Fibroblast of pulmonary artery (primary cell): ENCODE measurements at regions not wholly inside any gene's neighbourhood (a gene's known extent, or its start where the extent isn't known, plus 50 kb on each side); places are given as distances from the start of the nearest gene placed in this dataset.

ENCODE experiments used
- DNase-seq: peaks from one replicate; pipeline ENCODE4 v3.0.0-alpha.2; 2010; ENCODE audit warnings: low read depth
- H3K4me3 ChIP-seq: replicated peaks from 2 replicates; pipeline ENCODE4 v1.5.1; 2011; ENCODE audit warnings: low read depth, mild to moderate bottlenecking, control low read depth, low read length, moderate library complexity
- CTCF ChIP-seq: IDR thresholded peaks from 2 replicates; pipeline ENCODE4 v1.5.1; 2011; ENCODE audit warnings: mild to moderate bottlenecking, control low read depth, low read length, inconsistent platforms; ENCODE audit errors: missing control alignments

- no peak for DNase-seq
- no peak overlapping the region for H3K4me3 ChIP-seq
- TF ChIP-seq CTCF: no peak
These were observed 68.9 kb downstream of the FSCB start for GRCh38 chr14:44438221-44438620.

GRCh38 chr14:44436458-44436857 lies 70.6 kb downstream of the FSCB start:
- DNase-seq: no peak
- TF ChIP-seq CTCF: no peak
- H3K4me3 ChIP-seq: no peak overlapping the region

- no peak for TF ChIP-seq CTCF
- H3K4me3 ChIP-seq: no peak overlapping the region
- no peak for DNase-seq
These were observed 78.7 kb downstream of the FSCB start for GRCh38 chr14:44428231-44428945.

GRCh38 chr14:44422699-44423098 lies 84.4 kb downstream of the FSCB start:
- no peak for TF ChIP-seq CTCF

DNA sequence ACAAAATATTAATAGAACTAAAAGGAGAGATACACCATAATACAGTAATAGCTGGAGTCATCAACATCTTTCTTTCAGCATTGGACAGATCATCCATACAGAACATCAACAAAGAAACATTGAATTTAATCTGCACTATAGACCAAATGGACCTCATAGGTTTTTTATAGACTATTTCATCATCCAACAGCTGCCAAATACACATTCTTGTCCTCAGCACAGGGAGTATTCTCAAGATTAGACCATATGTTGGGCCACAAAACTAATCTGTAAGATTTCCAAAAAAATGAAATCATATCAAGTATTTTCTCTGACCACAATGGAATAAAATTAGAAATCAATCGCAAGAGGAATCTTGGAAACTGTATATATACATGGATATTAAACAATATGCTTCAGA lies 86.9 kb downstream of the FSCB start:
- DNase-seq: peak; percentile 26
- no peak overlapping the region for H3K4me3 ChIP-seq
- TF ChIP-seq CTCF: no peak

More at GRCh38 chr14:44422699-44423098, 84.4 kb downstream of the FSCB start:
- H3K4me3 ChIP-seq: no peak overlapping the region
- no peak for DNase-seq

DNA sequence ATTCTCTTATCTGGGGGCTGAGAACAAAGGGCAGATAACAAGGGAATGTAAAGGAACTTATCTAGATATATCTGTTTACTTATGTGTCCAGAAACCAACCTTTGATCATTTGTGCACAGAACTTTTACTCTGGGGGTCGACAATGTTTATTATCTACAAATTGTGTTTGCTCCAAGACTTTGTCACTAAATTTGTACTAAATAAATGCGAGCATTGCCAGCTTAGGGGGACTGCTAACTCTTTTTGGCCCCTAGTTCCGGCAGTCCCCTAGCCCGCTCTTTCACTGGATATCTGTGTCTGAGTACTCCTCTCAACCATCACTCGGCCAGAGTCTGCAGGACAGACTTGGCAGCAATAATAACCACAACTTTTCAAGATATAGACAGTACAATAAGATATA lies 88.2 kb downstream of the FSCB start:
- no peak for DNase-seq
- no peak for TF ChIP-seq CTCF
- no peak overlapping the region for H3K4me3 ChIP-seq

DNA sequence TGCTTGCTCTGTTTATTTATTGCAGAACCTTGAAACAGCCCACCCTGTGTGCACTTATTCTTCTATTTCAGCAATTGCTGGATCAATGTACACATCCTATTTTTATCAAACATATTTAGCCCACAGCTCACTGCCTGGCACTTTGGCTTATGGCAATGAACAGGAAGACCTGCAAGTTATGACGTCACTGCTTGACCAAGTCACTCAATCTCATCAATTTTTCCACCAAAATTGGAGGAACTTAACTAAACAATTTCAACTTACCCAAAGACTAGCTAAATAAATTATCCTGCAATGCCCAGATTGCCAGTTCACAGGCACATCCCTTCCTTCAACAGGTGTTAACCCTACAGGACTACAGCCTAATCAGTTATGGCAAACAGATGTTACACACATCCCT lies 89.3 kb downstream of the FSCB start:
- TF ChIP-seq CTCF: no peak
- H3K4me3 ChIP-seq: no peak overlapping the region
- no peak for DNase-seq
